ENCODE measurements at regions not wholly inside any gene's neighbourhood (a gene's known extent, or its start where the extent isn't known, plus 50 kb on each side); places are given as distances from the start of the nearest gene placed in this dataset.

DNA sequence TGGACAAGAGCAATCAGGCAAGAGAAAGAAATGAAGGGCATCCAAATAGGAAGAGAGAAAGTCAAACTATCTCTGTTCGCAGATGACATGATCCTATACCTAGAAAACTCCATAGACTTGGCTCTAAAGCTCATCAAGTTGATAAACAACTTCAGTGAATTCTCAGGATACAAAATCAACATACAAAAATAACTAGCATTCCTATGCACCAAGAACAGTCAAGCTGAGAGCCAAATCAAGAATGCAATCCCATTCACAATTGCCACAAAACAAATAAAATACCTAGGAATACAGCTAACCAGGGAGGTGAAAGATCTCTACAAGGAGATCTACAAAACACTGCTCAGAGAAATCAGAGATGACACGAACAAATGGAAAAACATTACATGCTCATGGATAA, 417.5 kb upstream of the ATP2B1 start:
- TF ChIP-seq CTCF (IDR thresholded peaks at IDR 0.05) (no peak), POLR2AphosphoS5 (IDR thresholded peaks at IDR 0.05) (no peak), EP300 (IDR thresholded peaks at IDR 0.05) (no peak), POLR2A (IDR thresholded peaks at IDR 0.05) (no peak)

Data from stomach (tissue), 4 donors.